T-helper 2 cell treated with Interferon-gamma antibody and Interleukin-4, amounts not matched to agents 5 μg/mL and 100 μg/mL, for 36 hours (primary cell): ENCODE measurements at regions not wholly inside any gene's neighbourhood (a gene's known extent, or its start where the extent isn't known, plus 50 kb on each side); places are given as distances from the start of the nearest gene placed in this dataset.

Experiments
- DNase-seq: peaks from one replicate; pipeline ENCODE4 v3.0.0; 2021; ENCODE audit warnings: low spot score
- H3K27ac Mint-ChIP-seq: one replicate; pipeline ENCODE4 v1.8.0; 2021; ENCODE audit warnings: mild to moderate bottlenecking, mixed read lengths
- H3K27me3 Mint-ChIP-seq: one replicate; pipeline ENCODE4 v1.8.0; 2021; ENCODE audit warnings: low read depth, mixed read lengths
- H3K36me3 Mint-ChIP-seq: one replicate; pipeline ENCODE4 v1.8.0; 2021; ENCODE audit warnings: low read depth, mixed read lengths
- H3K4me1 Mint-ChIP-seq: one replicate; pipeline ENCODE4 v1.8.0; 2021; ENCODE audit warnings: low read depth, mixed read lengths
- H3K4me3 Mint-ChIP-seq: one replicate; pipeline ENCODE4 v1.8.0; 2022; ENCODE audit warnings: mild to moderate bottlenecking, moderate library complexity, mixed read lengths
- H3K9me3 Mint-ChIP-seq: one replicate; pipeline ENCODE4 v1.8.0; 2021; ENCODE audit warnings: mixed read lengths

- no peak for DNase-seq
- H3K9me3 Mint-ChIP-seq: no peaks in the 10 kb centered on the region
- no peaks in the 10 kb centered on the region for H3K4me1 Mint-ChIP-seq
- no peaks in the 10 kb centered on the region for H3K36me3 Mint-ChIP-seq
- H3K27me3 Mint-ChIP-seq: no peaks in the 10 kb centered on the region
- no peak overlapping the region for H3K27ac Mint-ChIP-seq
- H3K4me3 Mint-ChIP-seq: no peak overlapping the region
Observed at GRCh38 chr18:75897386-75897785, 469.9 kb upstream of the SMIM21 start.

GRCh38 chr18:75896865-75897264 lies 469.4 kb upstream of the SMIM21 start:
- no peak overlapping the region for H3K4me3 Mint-ChIP-seq
- DNase-seq: no peak
- no peak overlapping the region for H3K27ac Mint-ChIP-seq
- H3K9me3 Mint-ChIP-seq: no peaks in the 10 kb centered on the region
- H3K27me3 Mint-ChIP-seq: no peaks in the 10 kb centered on the region
- no peaks in the 10 kb centered on the region for H3K36me3 Mint-ChIP-seq
- H3K4me1 Mint-ChIP-seq: no peaks in the 10 kb centered on the region

GRCh38 chr18:75895135-75895534 lies 467.6 kb upstream of the SMIM21 start:
- no peak overlapping the region for H3K4me3 Mint-ChIP-seq
- H3K27me3 Mint-ChIP-seq: no peaks in the 10 kb centered on the region
- no peaks in the 10 kb centered on the region for H3K9me3 Mint-ChIP-seq
- no peak for DNase-seq
- no peaks in the 10 kb centered on the region for H3K4me1 Mint-ChIP-seq
- H3K27ac Mint-ChIP-seq: no peak overlapping the region
- H3K36me3 Mint-ChIP-seq: no peaks in the 10 kb centered on the region

- H3K27me3 Mint-ChIP-seq: no peaks in the 10 kb centered on the region
- H3K4me3 Mint-ChIP-seq: no peak overlapping the region
- DNase-seq: no peak
- H3K4me1 Mint-ChIP-seq: no peaks in the 10 kb centered on the region
- H3K9me3 Mint-ChIP-seq: no peaks in the 10 kb centered on the region
- H3K27ac Mint-ChIP-seq: no peak overlapping the region
- H3K36me3 Mint-ChIP-seq: no peaks in the 10 kb centered on the region
Observed at GRCh38 chr18:75884728-75885127, 457.2 kb upstream of the SMIM21 start.

- no peak overlapping the region for H3K4me3 Mint-ChIP-seq
- no peak overlapping the region for H3K27ac Mint-ChIP-seq
- H3K9me3 Mint-ChIP-seq: no peaks in the 10 kb centered on the region
- H3K27me3 Mint-ChIP-seq: no peaks in the 10 kb centered on the region
- H3K4me1 Mint-ChIP-seq: no peaks in the 10 kb centered on the region
- no peak for DNase-seq
- H3K36me3 Mint-ChIP-seq: no peaks in the 10 kb centered on the region
Observed at GRCh38 chr18:75880925-75881504, 453.5 kb upstream of the SMIM21 start.

- Mint-ChIP-seq H3K4me3 (no peak overlapping the region), H3K36me3 (no peaks in the 10 kb centered on the region), H3K9me3 (no peaks in the 10 kb centered on the region), H3K27me3 (no peaks in the 10 kb centered on the region), H3K27ac (no peak overlapping the region), H3K4me1 (no peaks in the 10 kb centered on the region)
- DNase-seq: no peak
Observed at GRCh38 chr18:75880266-75880665, 452.8 kb upstream of the SMIM21 start.

GRCh38 chr18:75879196-75879595 lies 451.7 kb upstream of the SMIM21 start:
- Mint-ChIP-seq H3K27ac (no peak overlapping the region), H3K4me1 (no peaks in the 10 kb centered on the region), H3K9me3 (no peaks in the 10 kb centered on the region), H3K27me3 (no peaks in the 10 kb centered on the region), H3K36me3 (no peaks in the 10 kb centered on the region), H3K4me3 (no peak overlapping the region)
- no peak for DNase-seq

- H3K36me3 Mint-ChIP-seq: no peaks in the 10 kb centered on the region
- H3K4me1 Mint-ChIP-seq: no peaks in the 10 kb centered on the region
- H3K27ac Mint-ChIP-seq: no peak overlapping the region
- no peaks in the 10 kb centered on the region for H3K27me3 Mint-ChIP-seq
- no peak overlapping the region for H3K4me3 Mint-ChIP-seq
- H3K9me3 Mint-ChIP-seq: no peaks in the 10 kb centered on the region
- no peak for DNase-seq
Observed at GRCh38 chr18:75875559-75875958, 448.1 kb upstream of the SMIM21 start.

- Mint-ChIP-seq H3K9me3 (no peaks in the 10 kb centered on the region), H3K36me3 (no peaks in the 10 kb centered on the region), H3K4me1 (no peaks in the 10 kb centered on the region), H3K27me3 (no peaks in the 10 kb centered on the region), H3K4me3 (no peak overlapping the region), H3K27ac (no peak overlapping the region)
- DNase-seq: no peak
Observed at GRCh38 chr18:75874401-75875089, 447.0 kb upstream of the SMIM21 start.

GRCh38 chr18:75871596-75871995 lies 444.1 kb upstream of the SMIM21 start:
- Mint-ChIP-seq H3K4me3 (no peak overlapping the region), H3K27me3 (no peaks in the 10 kb centered on the region), H3K36me3 (no peaks in the 10 kb centered on the region), H3K27ac (no peak overlapping the region), H3K9me3 (no peaks in the 10 kb centered on the region), H3K4me1 (no peaks in the 10 kb centered on the region)
- DNase-seq: no peak

GRCh38 chr18:75869162-75869561 lies 441.7 kb upstream of the SMIM21 start:
- H3K9me3 Mint-ChIP-seq: no peaks in the 10 kb centered on the region
- H3K4me3 Mint-ChIP-seq: no peak overlapping the region
- no peaks in the 10 kb centered on the region for H3K27me3 Mint-ChIP-seq
- DNase-seq: no peak
- H3K27ac Mint-ChIP-seq: no peak overlapping the region
- no peaks in the 10 kb centered on the region for H3K36me3 Mint-ChIP-seq
- no peaks in the 10 kb centered on the region for H3K4me1 Mint-ChIP-seq

GRCh38 chr18:75868031-75868430 lies 440.5 kb upstream of the SMIM21 start:
- H3K27me3 Mint-ChIP-seq: no peaks in the 10 kb centered on the region
- no peak overlapping the region for H3K27ac Mint-ChIP-seq
- H3K36me3 Mint-ChIP-seq: no peaks in the 10 kb centered on the region
- no peaks in the 10 kb centered on the region for H3K9me3 Mint-ChIP-seq
- no peak overlapping the region for H3K4me3 Mint-ChIP-seq
- no peaks in the 10 kb centered on the region for H3K4me1 Mint-ChIP-seq
- DNase-seq: no peak

- Mint-ChIP-seq H3K4me1 (no peaks in the 10 kb centered on the region), H3K4me3 (no peak overlapping the region), H3K27ac (no peak overlapping the region), H3K9me3 (no peaks in the 10 kb centered on the region), H3K27me3 (no peaks in the 10 kb centered on the region), H3K36me3 (no peaks in the 10 kb centered on the region)
- DNase-seq: no peak
Observed at GRCh38 chr18:75865639-75866038, 438.1 kb upstream of the SMIM21 start.

GRCh38 chr18:75864816-75865215 lies 437.3 kb upstream of the SMIM21 start:
- Mint-ChIP-seq H3K4me3 (no peak overlapping the region), H3K4me1 (no peaks in the 10 kb centered on the region), H3K27me3 (no peaks in the 10 kb centered on the region), H3K27ac (no peak overlapping the region), H3K36me3 (no peaks in the 10 kb centered on the region), H3K9me3 (no peaks in the 10 kb centered on the region)
- no peak for DNase-seq

- no peaks in the 10 kb centered on the region for H3K4me1 Mint-ChIP-seq
- H3K27me3 Mint-ChIP-seq: no peaks in the 10 kb centered on the region
- no peaks in the 10 kb centered on the region for H3K9me3 Mint-ChIP-seq
- no peaks in the 10 kb centered on the region for H3K36me3 Mint-ChIP-seq
- DNase-seq: no peak
- H3K4me3 Mint-ChIP-seq: no peak overlapping the region
- H3K27ac Mint-ChIP-seq: no peak overlapping the region
Observed at GRCh38 chr18:75863696-75864095, 436.2 kb upstream of the SMIM21 start.
